ENCODE measurements at regions not wholly inside any gene's neighbourhood (a gene's known extent, or its start where the extent isn't known, plus 50 kb on each side); places are given as distances from the start of the nearest gene placed in this dataset.

GRCh38 chrX:25667681-25668080 is 470.5 kb upstream of the MAGEB18 start:
- no peaks in the 10 kb centered on the region for H3K9me3 ChIP-seq (ENCODE audit: insufficient read depth, low read length)
- no peak overlapping the region for H3K4me3 ChIP-seq (ENCODE audit: insufficient read length, low read depth)
- H3K9ac ChIP-seq (ENCODE audit: insufficient read length, low read depth), result no peak overlapping the region
- TF ChIP-seq ZNF274 (IDR thresholded peaks at IDR 0.05; ENCODE audit: low read depth, low read length), result no peak
- TF ChIP-seq SUZ12 (IDR thresholded peaks at IDR 0.05; ENCODE audit: extremely low read depth, insufficient read depth, insufficient read length), result no peak
- TF ChIP-seq YY1 (IDR thresholded peaks at IDR 0.05; ENCODE audit: insufficient read depth, insufficient read length), result no peak
- no peak for DNase-seq (ENCODE audit: low read depth, low spot score)
- H3K4me1 ChIP-seq (ENCODE audit: insufficient read depth, insufficient read length), result no peaks in the 10 kb centered on the region
- no peaks in the 10 kb centered on the region for H3K36me3 ChIP-seq (ENCODE audit: insufficient read depth, insufficient read length, low read length)
- no peaks in the 10 kb centered on the region for H3K27me3 ChIP-seq (ENCODE audit: insufficient read depth, insufficient read length)

- Histone ChIP-seq H3K4me1 (ENCODE audit: insufficient read depth, insufficient read length) (no peaks in the 10 kb centered on the region), H3K4me3 (ENCODE audit: insufficient read length, low read depth) (no peak overlapping the region), H3K27me3 (ENCODE audit: insufficient read depth, insufficient read length) (no peaks in the 10 kb centered on the region), H3K9ac (ENCODE audit: insufficient read length, low read depth) (no peak overlapping the region), H3K36me3 (ENCODE audit: insufficient read depth, insufficient read length, low read length) (no peaks in the 10 kb centered on the region), H3K9me3 (ENCODE audit: insufficient read depth, low read length) (no peaks in the 10 kb centered on the region)
- no peak for DNase-seq (ENCODE audit: low read depth, low spot score)
- TF ChIP-seq YY1 (IDR thresholded peaks at IDR 0.05; ENCODE audit: insufficient read depth, insufficient read length) (no peak), ZNF274 (IDR thresholded peaks at IDR 0.05; ENCODE audit: low read depth, low read length) (no peak), SUZ12 (IDR thresholded peaks at IDR 0.05; ENCODE audit: extremely low read depth, insufficient read depth, insufficient read length) (no peak)
Measured at GRCh38 chrX:25674776-25675175, 463.4 kb upstream of the MAGEB18 start.

GRCh38 chrX:25701876-25702275 is 436.3 kb upstream of the MAGEB18 start:
- H3K9ac ChIP-seq (ENCODE audit: insufficient read length, low read depth), result no peak overlapping the region
- H3K4me3 ChIP-seq (ENCODE audit: insufficient read length, low read depth), result no peak overlapping the region
- H3K36me3 ChIP-seq (ENCODE audit: insufficient read depth, insufficient read length, low read length), result no peaks in the 10 kb centered on the region
- H3K4me1 ChIP-seq (ENCODE audit: insufficient read depth, insufficient read length), result no peaks in the 10 kb centered on the region
- H3K27me3 ChIP-seq (ENCODE audit: insufficient read depth, insufficient read length), result no peaks in the 10 kb centered on the region
- DNase-seq (ENCODE audit: low read depth, low spot score), result no peak
- TF ChIP-seq YY1 (IDR thresholded peaks at IDR 0.05; ENCODE audit: insufficient read depth, insufficient read length) (no peak), ZNF274 (IDR thresholded peaks at IDR 0.05; ENCODE audit: low read depth, low read length) (no peak), SUZ12 (IDR thresholded peaks at IDR 0.05; ENCODE audit: extremely low read depth, insufficient read depth, insufficient read length) (no peak)
- H3K9me3 ChIP-seq (ENCODE audit: insufficient read depth, low read length), result peaks cover 7% of the 10 kb centered on the region; the same call in 1 of the 2 replicates

GRCh38 chrX:25717122-25717521 is 421.0 kb upstream of the MAGEB18 start:
- no peak overlapping the region for H3K4me3 ChIP-seq (ENCODE audit: insufficient read length, low read depth)
- H3K27me3 ChIP-seq (ENCODE audit: insufficient read depth, insufficient read length), result no peaks in the 10 kb centered on the region
- no peaks in the 10 kb centered on the region for H3K4me1 ChIP-seq (ENCODE audit: insufficient read depth, insufficient read length)
- TF ChIP-seq ZNF274 (IDR thresholded peaks at IDR 0.05; ENCODE audit: low read depth, low read length) (no peak), SUZ12 (IDR thresholded peaks at IDR 0.05; ENCODE audit: extremely low read depth, insufficient read depth, insufficient read length) (no peak), YY1 (IDR thresholded peaks at IDR 0.05; ENCODE audit: insufficient read depth, insufficient read length) (no peak)
- DNase-seq (ENCODE audit: low read depth, low spot score), result no peak
- H3K36me3 ChIP-seq (ENCODE audit: insufficient read depth, insufficient read length, low read length), result no peaks in the 10 kb centered on the region
- H3K9me3 ChIP-seq (ENCODE audit: insufficient read depth, low read length), result no peaks in the 10 kb centered on the region
- no peak overlapping the region for H3K9ac ChIP-seq (ENCODE audit: insufficient read length, low read depth)

- Histone ChIP-seq H3K9ac (ENCODE audit: insufficient read length, low read depth) (no peak overlapping the region), H3K9me3 (ENCODE audit: insufficient read depth, low read length) (no peaks in the 10 kb centered on the region), H3K36me3 (ENCODE audit: insufficient read depth, insufficient read length, low read length) (no peaks in the 10 kb centered on the region), H3K4me3 (ENCODE audit: insufficient read length, low read depth) (no peak overlapping the region), H3K27me3 (ENCODE audit: insufficient read depth, insufficient read length) (no peaks in the 10 kb centered on the region), H3K4me1 (ENCODE audit: insufficient read depth, insufficient read length) (no peaks in the 10 kb centered on the region)
- DNase-seq (ENCODE audit: low read depth, low spot score), result peak; percentile 8
- TF ChIP-seq YY1 (IDR thresholded peaks at IDR 0.05; ENCODE audit: insufficient read depth, insufficient read length) (no peak), ZNF274 (IDR thresholded peaks at IDR 0.05; ENCODE audit: low read depth, low read length) (no peak), SUZ12 (IDR thresholded peaks at IDR 0.05; ENCODE audit: extremely low read depth, insufficient read depth, insufficient read length) (no peak)
Measured at GRCh38 chrX:25721564-25721963, 416.6 kb upstream of the MAGEB18 start.

- Histone ChIP-seq H3K4me1 (ENCODE audit: insufficient read depth, insufficient read length) (no peaks in the 10 kb centered on the region), H3K36me3 (ENCODE audit: insufficient read depth, insufficient read length, low read length) (no peaks in the 10 kb centered on the region), H3K9me3 (ENCODE audit: insufficient read depth, low read length) (no peaks in the 10 kb centered on the region), H3K27me3 (ENCODE audit: insufficient read depth, insufficient read length) (no peaks in the 10 kb centered on the region), H3K9ac (ENCODE audit: insufficient read length, low read depth) (no peak overlapping the region), H3K4me3 (ENCODE audit: insufficient read length, low read depth) (no peak overlapping the region)
- no peak for TF ChIP-seq SUZ12 (IDR thresholded peaks at IDR 0.05; ENCODE audit: extremely low read depth, insufficient read depth, insufficient read length)
- TF ChIP-seq ZNF274 (IDR thresholded peaks at IDR 0.05; ENCODE audit: low read depth, low read length), result no peak
- TF ChIP-seq YY1 (IDR thresholded peaks at IDR 0.05; ENCODE audit: insufficient read depth, insufficient read length), result no peak
- DNase-seq (ENCODE audit: low read depth, low spot score), result no peak
Measured at GRCh38 chrX:25726539-25726938, 411.6 kb upstream of the MAGEB18 start.

GRCh38 chrX:25733148-25733547 is 405.0 kb upstream of the MAGEB18 start:
- Histone ChIP-seq H3K4me1 (ENCODE audit: insufficient read depth, insufficient read length) (no peaks in the 10 kb centered on the region), H3K27me3 (ENCODE audit: insufficient read depth, insufficient read length) (no peaks in the 10 kb centered on the region), H3K9ac (ENCODE audit: insufficient read length, low read depth) (no peak overlapping the region), H3K4me3 (ENCODE audit: insufficient read length, low read depth) (no peak overlapping the region), H3K9me3 (ENCODE audit: insufficient read depth, low read length) (no peaks in the 10 kb centered on the region), H3K36me3 (ENCODE audit: insufficient read depth, insufficient read length, low read length) (no peaks in the 10 kb centered on the region)
- TF ChIP-seq ZNF274 (IDR thresholded peaks at IDR 0.05; ENCODE audit: low read depth, low read length) (no peak), SUZ12 (IDR thresholded peaks at IDR 0.05; ENCODE audit: extremely low read depth, insufficient read depth, insufficient read length) (no peak), YY1 (IDR thresholded peaks at IDR 0.05; ENCODE audit: insufficient read depth, insufficient read length) (no peak)
- DNase-seq (ENCODE audit: low read depth, low spot score), result no peak
